HEK293T (cell line): ENCODE measurements at regions not wholly inside any gene's neighbourhood (a gene's known extent, or its start where the extent isn't known, plus 50 kb on each side); places are given as distances from the start of the nearest gene placed in this dataset.

ENCODE experiments used
- BHLHE40 ChIP-seq: fragments of 450-650 bp; IDR thresholded peaks from 2 replicates; pipeline ENCODE4 v1.6.1; 2016; ENCODE audit warnings: mild to moderate bottlenecking, moderate library complexity, borderline replicate concordance
- ELF4 ChIP-seq: fragments of 450-650 bp; IDR thresholded peaks from 2 replicates; pipeline ENCODE4 v1.6.1; 2017; ENCODE audit warnings: antibody characterized with exemption
- FOXA1 ChIP-seq: fragments of 450-650 bp; IDR thresholded peaks from 2 replicates; pipeline ENCODE4 v1.6.1; 2016; ENCODE audit warnings: mild to moderate bottlenecking
- FOXK2 ChIP-seq: fragments of 450-650 bp; IDR thresholded peaks from 2 replicates; pipeline ENCODE4 v1.6.1; 2016; ENCODE audit warnings: mild to moderate bottlenecking
- FOXM1 ChIP-seq: fragments of 450-650 bp; IDR thresholded peaks from 2 replicates; pipeline ENCODE4 v1.6.1; 2017; ENCODE audit warnings: mild to moderate bottlenecking, borderline replicate concordance
- HDGF ChIP-seq: fragments of 450-650 bp; IDR thresholded peaks from 2 replicates; pipeline ENCODE4 v1.6.1; 2017; ENCODE audit warnings: antibody characterized with exemption, borderline replicate concordance
- SP1 ChIP-seq: fragments of 450-650 bp; IDR thresholded peaks from 2 replicates; pipeline ENCODE4 v1.6.1; 2017
- TARDBP ChIP-seq: fragments of 450-650 bp; IDR thresholded peaks from 2 replicates; pipeline ENCODE4 v1.6.1; 2016

DNA sequence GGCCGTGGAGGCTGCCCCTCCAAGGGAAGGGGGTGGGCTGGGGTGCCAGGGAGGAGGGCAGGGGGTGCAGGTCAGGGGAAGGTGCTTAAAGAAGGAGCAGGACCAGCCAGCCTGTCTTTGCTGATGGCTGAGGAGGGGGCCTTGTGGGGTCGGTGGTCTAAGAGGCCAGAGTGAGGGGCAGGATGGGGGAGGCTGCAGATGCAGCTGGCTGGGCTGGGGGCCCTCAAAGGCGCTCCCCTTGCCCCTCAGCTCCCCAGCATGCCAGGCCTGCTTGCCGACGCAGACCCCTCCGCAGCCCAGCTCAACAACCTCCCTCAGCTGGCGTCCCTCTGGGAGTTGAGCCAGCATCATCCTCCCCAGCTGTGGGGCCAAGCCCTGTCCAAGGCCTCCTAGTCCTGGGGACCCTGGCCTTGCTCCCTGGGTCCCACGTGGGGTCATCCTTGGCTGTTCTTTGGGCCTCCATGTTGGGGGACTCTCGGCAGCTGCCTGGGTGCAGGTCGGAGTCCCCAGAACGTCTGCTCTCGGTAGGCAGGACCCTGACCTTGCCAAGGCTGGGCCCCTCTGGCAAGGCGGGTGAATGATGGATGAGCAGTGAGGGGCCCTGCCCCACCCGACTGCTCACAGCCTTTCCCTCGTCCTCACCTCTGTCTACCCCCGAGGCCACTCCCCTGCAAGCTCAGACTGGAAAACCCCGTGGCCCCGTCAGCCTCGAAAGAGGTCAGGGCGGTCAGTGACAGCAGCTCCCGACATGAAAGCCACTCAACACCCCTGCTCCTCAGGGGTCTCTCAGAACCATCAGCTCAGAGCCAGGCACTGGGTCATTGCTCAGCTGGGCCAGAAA lies 119.4 kb downstream of the FAM53A start:
- TF ChIP-seq SP1 (no peak), BHLHE40 (no peak), FOXA1 (no peak), ELF4 (no peak), TARDBP (no peak), HDGF (no peak), FOXM1 (no peak), FOXK2 (no peak)
